GM12874 (cell line): ENCODE measurements at regions not wholly inside any gene's neighbourhood (a gene's known extent, or its start where the extent isn't known, plus 50 kb on each side); places are given as distances from the start of the nearest gene placed in this dataset.

ENCODE experiments used
- TF ChIP-seq, protein P1 (sequence below): IDR thresholded peaks from 2 replicates; pipeline ENCODE4 v1.5.1; 2011; ENCODE audit warnings: low read depth, mild to moderate bottlenecking, control low read depth, low read length, moderate library complexity; ENCODE audit not compliant: insufficient read depth

DNA sequence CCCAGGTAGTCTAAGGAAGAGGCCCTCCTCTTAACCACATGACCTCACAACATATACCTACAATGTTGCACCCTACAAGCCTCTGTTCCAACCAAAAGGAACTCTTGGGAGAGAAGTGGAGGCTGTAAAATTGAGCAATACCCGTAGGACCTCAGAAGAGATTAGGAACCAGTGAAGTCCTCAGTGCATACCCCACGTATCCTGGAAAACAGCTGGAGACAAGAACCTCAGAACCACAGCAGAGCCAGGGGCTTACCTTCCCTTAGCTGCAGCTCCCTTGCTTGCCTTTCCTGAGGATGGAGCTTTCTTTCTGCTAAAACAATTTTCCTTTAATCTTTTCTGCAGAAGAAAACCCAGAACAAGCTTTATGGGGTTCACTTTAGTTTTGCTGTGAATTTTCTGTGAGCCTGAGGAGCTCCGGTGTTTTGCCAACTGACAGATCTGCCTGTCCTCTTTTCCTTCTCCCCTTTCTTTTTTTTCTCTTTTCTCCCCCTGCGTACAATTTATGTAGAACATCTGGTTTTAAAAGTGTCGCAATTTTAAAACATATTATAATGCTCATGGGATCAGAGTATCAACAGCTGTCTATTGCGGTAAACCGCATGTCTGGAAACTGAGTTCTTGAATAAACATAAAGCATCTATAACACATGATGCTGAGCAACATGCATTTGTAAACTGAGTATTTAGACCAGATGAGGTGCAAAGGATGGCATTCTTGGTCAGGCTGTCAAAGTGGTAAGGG, 226.4 kb upstream of the MAF start:
- TF ChIP-seq, protein P1, sequence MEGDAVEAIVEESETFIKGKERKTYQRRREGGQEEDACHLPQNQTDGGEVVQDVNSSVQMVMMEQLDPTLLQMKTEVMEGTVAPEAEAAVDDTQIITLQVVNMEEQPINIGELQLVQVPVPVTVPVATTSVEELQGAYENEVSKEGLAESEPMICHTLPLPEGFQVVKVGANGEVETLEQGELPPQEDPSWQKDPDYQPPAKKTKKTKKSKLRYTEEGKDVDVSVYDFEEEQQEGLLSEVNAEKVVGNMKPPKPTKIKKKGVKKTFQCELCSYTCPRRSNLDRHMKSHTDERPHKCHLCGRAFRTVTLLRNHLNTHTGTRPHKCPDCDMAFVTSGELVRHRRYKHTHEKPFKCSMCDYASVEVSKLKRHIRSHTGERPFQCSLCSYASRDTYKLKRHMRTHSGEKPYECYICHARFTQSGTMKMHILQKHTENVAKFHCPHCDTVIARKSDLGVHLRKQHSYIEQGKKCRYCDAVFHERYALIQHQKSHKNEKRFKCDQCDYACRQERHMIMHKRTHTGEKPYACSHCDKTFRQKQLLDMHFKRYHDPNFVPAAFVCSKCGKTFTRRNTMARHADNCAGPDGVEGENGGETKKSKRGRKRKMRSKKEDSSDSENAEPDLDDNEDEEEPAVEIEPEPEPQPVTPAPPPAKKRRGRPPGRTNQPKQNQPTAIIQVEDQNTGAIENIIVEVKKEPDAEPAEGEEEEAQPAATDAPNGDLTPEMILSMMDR = no peak

GRCh38 chr16:79825002-79825401, 224.5 kb upstream of the MAF start:
- TF ChIP-seq, protein P1 = no peak

DNA sequence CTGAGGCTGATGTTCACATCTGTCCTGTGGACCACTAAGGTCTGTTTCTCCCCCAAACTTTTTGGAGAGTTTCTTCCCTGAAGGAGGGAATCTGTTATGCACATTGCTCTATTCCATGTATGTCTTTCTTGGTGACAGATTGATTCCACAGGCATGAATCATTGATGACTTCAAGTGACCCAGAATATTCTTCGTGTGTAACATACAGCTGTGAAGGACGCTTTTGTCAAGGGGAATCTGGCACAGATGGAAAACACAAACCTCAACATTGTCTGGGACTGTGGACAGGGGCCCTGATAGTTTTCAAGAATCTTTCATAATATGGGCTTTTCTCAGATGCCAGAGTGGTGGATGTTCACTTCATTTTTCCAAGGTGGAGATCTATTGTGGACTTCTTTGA, 223.1 kb upstream of the MAF start:
- TF ChIP-seq, protein P1 = no peak

GRCh38 chr16:79821911-79822310, 221.4 kb upstream of the MAF start:
- TF ChIP-seq, protein P1 = no peak

DNA sequence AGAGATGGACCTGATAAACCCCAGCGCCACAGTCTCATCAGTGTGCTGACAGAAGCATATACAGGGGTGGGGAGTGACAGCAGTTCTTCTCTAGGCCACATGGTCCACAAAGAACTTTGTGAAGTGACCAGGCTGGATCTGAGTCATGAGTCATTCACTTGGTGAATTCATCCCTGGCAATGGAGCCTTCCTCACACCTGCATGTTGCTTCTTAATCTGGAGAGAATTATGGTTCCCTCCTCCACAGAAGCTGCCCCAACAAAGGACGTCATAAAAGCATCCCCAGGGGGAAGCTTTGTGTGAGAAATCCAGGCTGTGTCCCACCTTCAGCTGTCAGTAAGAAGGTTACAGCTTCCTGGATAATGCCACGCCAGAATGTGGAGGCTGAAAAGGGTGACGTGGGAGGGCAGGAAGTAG, 215.6 kb upstream of the MAF start:
- TF ChIP-seq, protein P1 = no peak

DNA sequence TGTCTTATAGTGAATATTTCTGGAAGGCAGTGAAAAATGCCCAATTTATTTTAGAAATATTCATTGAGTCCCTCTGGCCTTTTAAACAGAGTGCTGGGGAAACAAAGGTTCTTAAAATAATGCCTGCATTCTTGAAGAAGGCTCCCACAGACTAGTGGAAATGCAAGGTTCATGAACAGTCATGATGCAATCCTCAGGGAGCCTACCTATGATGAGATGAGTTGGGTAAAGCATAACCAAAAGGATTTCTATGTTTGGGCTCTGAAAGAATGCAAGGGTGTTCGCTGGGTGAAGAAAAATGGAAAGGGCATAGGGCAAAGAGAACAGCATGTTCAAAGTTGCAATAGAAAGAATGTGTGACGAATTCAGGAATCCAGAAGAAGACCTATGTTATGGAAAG, 214.5 kb upstream of the MAF start:
- TF ChIP-seq, protein P1 = no peak

DNA sequence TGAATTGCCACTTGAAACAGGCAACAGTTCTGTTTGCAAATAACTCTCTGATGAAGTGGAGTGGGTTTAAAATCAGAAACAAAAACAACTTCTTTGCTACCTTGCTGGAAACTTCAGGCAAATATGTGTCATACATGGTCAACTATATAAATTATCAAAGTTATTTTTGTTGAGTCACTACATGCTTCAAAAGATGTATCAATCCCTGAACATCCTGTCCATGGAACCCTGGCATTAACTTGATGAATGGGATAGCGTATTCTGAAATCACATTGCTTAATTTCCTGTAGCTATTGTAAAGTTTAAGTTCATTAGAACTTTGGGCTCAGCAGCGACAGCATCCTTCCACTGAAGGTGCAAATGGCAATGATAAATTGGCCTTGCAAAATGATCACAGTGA, 213.6 kb upstream of the MAF start:
- TF ChIP-seq, protein P1 = no peak
